Heart right ventricle (tissue), 16 donors: ENCODE measurements at regions not wholly inside any gene's neighbourhood (a gene's known extent, or its start where the extent isn't known, plus 50 kb on each side); places are given as distances from the start of the nearest gene placed in this dataset.

Experiments used
- ATAC-seq, 8 donors: fragments of 200-7000 bp; cut with Tn5 transposase; one replicate each; pipeline ENCODE4 v1.9.1; 2020; ENCODE audit warnings: mild to moderate bottlenecking in 8 of 8, moderate library complexity in 8 of 8, moderate number of reproducible peaks in 1 of 8
- DNase-seq, 2 donors: peaks; one replicate each; pipeline ENCODE4 v3.0.0-alpha.2; 2020
- H3K27ac ChIP-seq, 10 donors: fragments of 200-600 bp; sonication (generic) in 2 of 10; one replicate each; pipeline versions ENCODE4 v1.5.0 to v1.8.0; 2020 to 2022; ENCODE audit warnings: mild to moderate bottlenecking in 3 of 10
- H3K27me3 ChIP-seq, 7 donors: fragments of 200-600 bp; one replicate each; pipeline ENCODE4 v1.8.0; 2021 to 2022; ENCODE audit warnings: mild to moderate bottlenecking in 2 of 7
- H3K36me3 ChIP-seq, 9 donors: fragments of 200-600 bp; sonication (generic) in 1 of 9; one replicate each; pipeline versions ENCODE4 v1.5.0 to v1.8.0; 2020 to 2022; ENCODE audit warnings: mild to moderate bottlenecking in 2 of 9
- H3K4me1 ChIP-seq, 9 donors: fragments of 200-600 bp; sonication (generic) in 1 of 9; one replicate each; pipeline versions ENCODE4 v1.5.0 to v1.8.0; 2020 to 2022; ENCODE audit warnings: mild to moderate bottlenecking in 4 of 9
- H3K4me3 ChIP-seq, 10 donors: fragments of 200-600 bp; sonication (generic) in 2 of 10; one replicate each; pipeline versions ENCODE4 v1.5.0 to v1.8.0; 2020 to 2022; ENCODE audit warnings: mild to moderate bottlenecking in 7 of 10, moderate library complexity in 2 of 10
- H3K9me3 ChIP-seq, 11 donors: fragments of 200-600 bp in 10 of 11; sonication (generic) in 2 of 11; one replicate each; pipeline versions ENCODE4 v1.5.0 to v1.8.0; 2013 to 2022; ENCODE audit warnings: mild to moderate bottlenecking in 2 of 11, control low read depth in 1 of 11, moderate library complexity in 1 of 11
- WGBS, 2 donors: extraction: QIAGEN DNeasy Blood & Tissue Kit; methylation state at CpG; one replicate each; pipeline ENCODE4 v1.1.7; 2013; ENCODE audit warnings: inconsistent platforms in 1 of 2; 5-methylcytosine and 5-hydroxymethylcytosine counted together
- intact Hi-C, 10 donors: fragments of 100-400 bp; cut with DNase I; formaldehyde crosslinking; loops; one replicate each; pipeline versions ENCODE4 v1.11.1 to v1.14.2; 2022
- TF ChIP-seq, protein P1 (sequence below), 9 donors: fragments of 200-600 bp; sonication (generic) in 2 of 9; IDR thresholded peaks; one replicate each; pipeline versions ENCODE4 v1.5.0 to v1.8.0; 2021 to 2022; ENCODE audit warnings: antibody characterized with exemption in 9 of 9, mild to moderate bottlenecking in 5 of 9, moderate library complexity in 1 of 9
- donor health status: Arrhythmogenic right ventricular cardiomyopathy.
- donor health status: ischemic (EF 13 %, LVEDD 7.1; RV severe dilation, severe dysfunction).
- donor health status: healthy with polysubstance abuse.
- donor health status: DM: no; HTN: yes; CAD: no.
- donor health status: DM: no; HTN: no; CAD: no.
- donor health status: ischemic (EF 25% LVEDD 6.9; RV normal size, moderate dysfunction).
- donor health status: ischemic (EF 25% LVEDD 5.7; RV mildly dilated, moderate dysfunction).
- donor health status: healthy.
- donor health status: DM: yes; HTN: yes; CAD: no.
- donor health status: Ischemic cardiomyopathy.
- donor health status: ischemic (EF 35%, LVEDD 5.7; RV mildly dilated, moderate dysfunction).
- donor health status: nonischemic (EF 11% LVEDD 7.7; RV severe dilation, severe dysfunction).
- donor health status: DM: yes; HTN: yes; CAD: no.
- donor health status: PGD.
- donor health status: ischemic (EF 29% LVEDD 5.4; RV normal size, mild dysfunction).
- donor health status: nonischemic (EF 23%, LVEDD 6.1; RV moderate dilation, normal function).

DNA sequence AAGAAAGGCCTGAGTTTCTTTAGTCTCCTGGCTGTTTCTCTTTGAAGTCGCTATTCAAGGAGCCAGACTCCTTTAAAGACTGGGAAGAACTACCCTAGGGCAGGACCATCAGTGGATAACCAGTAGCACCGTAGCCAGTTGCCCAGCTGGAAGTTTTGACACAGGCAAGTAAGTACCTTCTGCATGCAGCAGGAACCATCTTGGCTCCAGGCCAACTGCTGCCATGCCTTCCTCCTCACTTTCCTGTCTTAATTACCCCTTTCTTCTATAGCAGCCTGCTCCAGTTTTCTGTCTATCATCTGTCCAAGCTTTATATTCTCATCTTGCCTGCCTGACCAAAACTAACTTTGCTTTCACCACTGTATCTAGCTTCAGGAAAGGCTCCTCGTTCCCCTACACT, 149.7 kb upstream of the SV2C start:
- H3K27me3 ChIP-seq: peaks cover 0 to 5% (median 4%) of the 10 kb centered on the region in 7 donors
- H3K9me3 ChIP-seq: no peaks in the 10 kb centered on the region
- no peak overlapping the region for H3K4me3 ChIP-seq
- no peaks in the 10 kb centered on the region for H3K4me1 ChIP-seq
- intact Hi-C loops: no loop called here
- no peak for DNase-seq
- H3K27ac ChIP-seq: no peak overlapping the region
- TF ChIP-seq, protein P1, sequence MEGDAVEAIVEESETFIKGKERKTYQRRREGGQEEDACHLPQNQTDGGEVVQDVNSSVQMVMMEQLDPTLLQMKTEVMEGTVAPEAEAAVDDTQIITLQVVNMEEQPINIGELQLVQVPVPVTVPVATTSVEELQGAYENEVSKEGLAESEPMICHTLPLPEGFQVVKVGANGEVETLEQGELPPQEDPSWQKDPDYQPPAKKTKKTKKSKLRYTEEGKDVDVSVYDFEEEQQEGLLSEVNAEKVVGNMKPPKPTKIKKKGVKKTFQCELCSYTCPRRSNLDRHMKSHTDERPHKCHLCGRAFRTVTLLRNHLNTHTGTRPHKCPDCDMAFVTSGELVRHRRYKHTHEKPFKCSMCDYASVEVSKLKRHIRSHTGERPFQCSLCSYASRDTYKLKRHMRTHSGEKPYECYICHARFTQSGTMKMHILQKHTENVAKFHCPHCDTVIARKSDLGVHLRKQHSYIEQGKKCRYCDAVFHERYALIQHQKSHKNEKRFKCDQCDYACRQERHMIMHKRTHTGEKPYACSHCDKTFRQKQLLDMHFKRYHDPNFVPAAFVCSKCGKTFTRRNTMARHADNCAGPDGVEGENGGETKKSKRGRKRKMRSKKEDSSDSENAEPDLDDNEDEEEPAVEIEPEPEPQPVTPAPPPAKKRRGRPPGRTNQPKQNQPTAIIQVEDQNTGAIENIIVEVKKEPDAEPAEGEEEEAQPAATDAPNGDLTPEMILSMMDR (IDR thresholded peaks at IDR 0.05): no peak
- no peak for ATAC-seq
- no peaks in the 10 kb centered on the region for H3K36me3 ChIP-seq
- WGBS, 2 donors: 36 to 51% methylated on average over 3 of the region's 3 CpGs

DNA sequence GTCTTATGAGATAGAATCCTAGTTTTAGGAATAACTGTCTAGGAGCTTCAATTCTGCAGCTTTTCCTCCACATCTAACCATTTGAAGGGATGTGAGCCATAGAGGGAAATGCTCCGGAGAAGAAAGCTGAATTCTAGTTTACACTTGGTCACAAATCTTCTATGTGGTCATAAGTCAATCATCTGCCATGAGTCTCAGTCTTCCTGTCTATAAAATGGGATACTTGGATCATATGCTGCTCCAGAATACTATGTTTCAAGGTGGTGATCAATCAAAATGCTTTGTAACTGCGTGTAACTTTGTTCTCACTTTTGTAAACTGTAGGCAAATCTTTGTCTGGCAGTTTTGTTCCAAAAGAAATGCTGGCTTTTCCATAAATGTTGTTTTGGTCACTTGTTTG, 152.0 kb upstream of the SV2C start:
- no peak for ATAC-seq
- H3K27me3 ChIP-seq: peaks cover 0 to 5% (median 4%) of the 10 kb centered on the region in 7 donors
- H3K27ac ChIP-seq: no peak overlapping the region
- WGBS, 2 donors: 78 to 85% methylated on average over 2 of the region's 2 CpGs
- no peaks in the 10 kb centered on the region for H3K9me3 ChIP-seq
- no peak for DNase-seq
- intact Hi-C loops: no loop called here
- H3K4me1 ChIP-seq: no peaks in the 10 kb centered on the region
- no peak overlapping the region for H3K4me3 ChIP-seq
- no peaks in the 10 kb centered on the region for H3K36me3 ChIP-seq
- TF ChIP-seq, protein P1 (IDR thresholded peaks at IDR 0.05): no peak

DNA sequence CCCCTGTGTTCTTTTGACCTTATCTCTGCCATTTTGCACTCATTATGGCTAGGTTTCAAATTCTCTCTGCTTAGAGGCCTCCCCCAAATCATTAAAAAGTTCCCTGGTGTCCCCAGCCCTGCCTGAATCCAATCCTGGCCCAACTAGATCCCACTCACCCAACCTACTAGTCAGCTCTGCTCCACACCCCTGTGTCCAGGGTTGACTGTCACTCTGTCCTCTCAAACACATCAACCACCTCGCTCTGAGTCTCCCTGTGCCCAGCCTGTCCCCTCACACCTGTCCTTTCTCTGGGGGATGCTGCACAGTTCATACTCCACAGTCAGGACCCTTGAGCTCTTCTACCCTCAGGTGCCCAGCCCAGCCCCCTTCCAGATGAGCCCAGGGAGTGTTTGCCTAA, 154.2 kb upstream of the SV2C start:
- 58 to 59% methylated on average over 1 of the region's 1 CpG for WGBS, 2 donors
- H3K27ac ChIP-seq: no peak overlapping the region
- no peaks in the 10 kb centered on the region for H3K4me1 ChIP-seq
- no peak for ATAC-seq
- no peak for DNase-seq
- TF ChIP-seq, protein P1 (IDR thresholded peaks at IDR 0.05): no peak
- intact Hi-C loops: no loop called here
- H3K36me3 ChIP-seq: no peaks in the 10 kb centered on the region
- H3K9me3 ChIP-seq: no peaks in the 10 kb centered on the region
- no peak overlapping the region for H3K4me3 ChIP-seq
- H3K27me3 ChIP-seq: peaks cover 0 to 5% (median 4%) of the 10 kb centered on the region in 7 donors

DNA sequence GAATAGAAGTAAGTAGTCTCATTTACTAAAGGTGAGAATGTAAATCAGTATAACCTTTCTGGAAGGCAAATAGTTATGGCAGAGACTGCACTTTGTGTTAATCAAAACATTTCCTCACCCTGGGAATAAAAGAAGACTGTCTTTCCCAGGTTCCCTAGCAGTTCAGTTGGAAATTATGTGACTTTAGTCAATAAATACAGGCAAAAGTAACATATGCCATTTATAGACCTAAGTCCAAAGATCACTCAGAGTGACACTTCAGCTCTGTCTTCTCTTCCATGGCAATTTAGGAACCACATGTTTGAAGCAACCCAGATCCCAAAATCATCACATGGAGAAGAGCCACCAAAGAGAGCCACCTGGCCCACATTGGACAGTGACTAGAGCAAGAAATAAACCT, 160.7 kb upstream of the SV2C start:
- Histone ChIP-seq H3K4me1 (no peaks in the 10 kb centered on the region), H3K4me3 (no peak overlapping the region), H3K27me3 (no peaks in the 10 kb centered on the region), H3K36me3 (no peaks in the 10 kb centered on the region), H3K9me3 (no peaks in the 10 kb centered on the region), H3K27ac (no peak overlapping the region)
- intact Hi-C loops: no loop called here
- TF ChIP-seq, protein P1 (IDR thresholded peaks at IDR 0.05): no peak
- no peak for ATAC-seq
- no peak for DNase-seq

DNA sequence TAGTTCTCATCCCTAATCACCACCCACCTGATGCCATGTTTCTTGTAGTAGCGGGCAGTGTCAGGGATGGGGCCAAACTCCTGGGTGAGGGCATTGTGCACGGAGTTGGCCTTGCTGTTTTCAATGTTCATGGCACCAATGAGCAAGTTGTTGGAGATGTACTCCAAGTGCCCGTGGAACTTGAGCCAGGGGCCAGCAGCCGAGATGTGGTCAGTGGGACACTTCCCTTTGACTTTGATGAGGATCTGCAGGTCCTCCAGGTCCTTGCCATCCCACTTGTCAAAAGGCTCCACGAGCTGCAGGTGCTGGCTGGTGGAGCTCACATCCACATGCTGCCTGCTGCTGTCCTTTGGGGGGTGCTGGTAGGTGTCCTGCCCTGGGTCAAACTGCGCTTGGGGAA, 162.2 kb upstream of the SV2C start:
- intact Hi-C loops: no loop called here
- Histone ChIP-seq H3K9me3 (no peaks in the 10 kb centered on the region), H3K4me1 (no peaks in the 10 kb centered on the region), H3K4me3 (no peak overlapping the region), H3K36me3 (no peaks in the 10 kb centered on the region), H3K27ac (no peak overlapping the region), H3K27me3 (peaks cover 0 to 3% (median 0%) of the 10 kb centered on the region in 7 donors)
- ATAC-seq: no peak
- DNase-seq: no peak
- TF ChIP-seq, protein P1 (IDR thresholded peaks at IDR 0.05): no peak
- 83 to 86% methylated on average over 6 of the region's 6 CpGs for WGBS, 2 donors
